PC-9 (cell line): ENCODE measurements at regions not wholly inside any gene's neighbourhood (a gene's known extent, or its start where the extent isn't known, plus 50 kb on each side); places are given as distances from the start of the nearest gene placed in this dataset.

Experiments used
- BruUV-seq: library from RNA; stranded (reverse); fragments of 400-500 nt; replicated peaks from 2 replicates; lab custom pipeline; 2021; lab: Mats Ljungman, UMichigan
- CTCF ChIA-PET: fragments of 300-600 bp; sonication (Branson Sonifier 250); formaldehyde crosslinking; loops from one replicate; lab custom pipeline; 2022; ENCODE audit warnings: antibody characterized with exemption; lab: Charles Lee
- POLR2A ChIA-PET: fragments of 300-600 bp; sonication (Branson Sonifier 250); formaldehyde crosslinking; loops from one replicate; lab custom pipeline; 2022; ENCODE audit warnings: antibody characterized with exemption; ENCODE audit not compliant: unreplicated experiment; lab: Charles Lee
- DNase-seq, 2 experiments: peaks; one replicate each; pipeline versions ENCODE4 v3.0.0 to v3.0.0-alpha.2; 2015 to 2022; ENCODE audit warnings: mixed read lengths in 1 of 2
- H2AFZ ChIP-seq: fragments of 200-600 bp; sonication (generic); 2 replicates; pipeline ENCODE4 v1.8.1; 2017; ENCODE audit warnings: antibody characterized with exemption
- H3F3A ChIP-seq: fragments of 200-600 bp; sonication (generic); 2 replicates; pipeline ENCODE4 v1.8.1; 2017; ENCODE audit warnings: antibody characterized with exemption, mild to moderate bottlenecking, low read depth; ENCODE audit not compliant: insufficient read depth
- H3K27ac ChIP-seq: fragments of 200-600 bp; sonication (generic); 2 replicates; pipeline ENCODE4 v1.6.1; 2016; ENCODE audit warnings: mixed run types
- H3K27me3 ChIP-seq: fragments of 200-600 bp; sonication (generic); 2 replicates; pipeline ENCODE4 v1.6.1; 2016; ENCODE audit warnings: low read depth, mixed run types; ENCODE audit not compliant: insufficient read depth
- H3K36me3 ChIP-seq: fragments of 200-600 bp; sonication (generic); 2 replicates; pipeline ENCODE4 v1.6.1; 2016; ENCODE audit warnings: low read depth, mixed run types
- H3K4me1 ChIP-seq: fragments of 200-600 bp; sonication (generic); replicated peaks from 2 replicates; pipeline ENCODE4 v1.6.1; 2016; ENCODE audit warnings: mixed run types; ENCODE audit not compliant: insufficient read depth
- H3K4me2 ChIP-seq: fragments of 200-600 bp; sonication (generic); 2 replicates; pipeline ENCODE4 v1.6.1; 2017; ENCODE audit warnings: mixed run types
- H3K4me3 ChIP-seq: fragments of 200-600 bp; sonication (generic); 2 replicates; pipeline ENCODE4 v1.6.1; 2016; ENCODE audit warnings: mixed run types
- H3K79me2 ChIP-seq: fragments of 200-600 bp; sonication (generic); 2 replicates; pipeline ENCODE4 v1.6.1; 2017; ENCODE audit warnings: low read depth, mixed run types
- H3K9me2 ChIP-seq: fragments of 200-600 bp; sonication (generic); 2 replicates; pipeline ENCODE4 v1.8.1; 2017; ENCODE audit warnings: mild to moderate bottlenecking; ENCODE audit not compliant: insufficient read depth
- H3K9me3 ChIP-seq: fragments of 200-600 bp; sonication (generic); 2 replicates; pipeline ENCODE4 v1.8.1; 2016; ENCODE audit warnings: low read depth; ENCODE audit not compliant: insufficient read depth
- H4K20me1 ChIP-seq: fragments of 200-600 bp; sonication (generic); 2 replicates; pipeline ENCODE4 v1.8.1; 2017; ENCODE audit not compliant: insufficient read depth
- CTCF ChIP-seq: fragments of 200-600 bp; sonication (generic); conservative IDR thresholded peaks from 2 replicates; pipeline ENCODE4 v1.6.1; 2017; ENCODE audit warnings: mixed run types, antibody characterized with exemption, mild to moderate bottlenecking, moderate library complexity
- EZH2 ChIP-seq: fragments of 200-600 bp; sonication (generic); IDR thresholded peaks from 2 replicates; pipeline ENCODE4 v1.8.0; 2017; ENCODE audit warnings: antibody characterized with exemption, low read depth
- intact Hi-C: fragments of 100-400 bp; cut with micrococcal nuclease; formaldehyde crosslinking; loops from one replicate; pipeline ENCODE4 v1.10.0; 2022; ENCODE audit not compliant: unreplicated experiment

GRCh38 chr11:106277484-106277883 is 200.0 kb downstream of the AASDHPPT start:
- no peaks in the 10 kb centered on the region for H3K36me3 ChIP-seq
- no peaks in the 10 kb centered on the region for H3F3A ChIP-seq
- TF ChIP-seq EZH2 (no peak), CTCF (no peak)
- no peak overlapping the region for H3K27ac ChIP-seq
- ChIA-PET CTCF (no interaction called here), POLR2A (interaction anchor here (0.6 kb wide), 1 partner anchor 579 kb away, joined by 4 read pairs; no protein-coding TSS in a partner anchor)
- no peaks in the 10 kb centered on the region for H4K20me1 ChIP-seq
- no peak overlapping the region for H3K4me3 ChIP-seq
- H3K27me3 ChIP-seq, result no peaks in the 10 kb centered on the region
- no peak overlapping the region for H3K4me2 ChIP-seq
- peaks cover 10% of the 10 kb centered on the region; the same call in 1 of the 2 replicates for H3K9me3 ChIP-seq
- no peaks in the 10 kb centered on the region for H3K9me2 ChIP-seq
- no peak overlapping the region for H2AFZ ChIP-seq
- H3K4me1 ChIP-seq, result peaks cover 26% of the 10 kb centered on the region
- intact Hi-C loops, result loop anchor here (10.0 kb wide), 1 partner anchor 697 kb away; no protein-coding TSS in a partner anchor
- no TSS peak for BruUV-seq
- H3K79me2 ChIP-seq, result no peaks in the 10 kb centered on the region
- DNase-seq, result no peak

GRCh38 chr11:106278391-106278790 is 200.9 kb downstream of the AASDHPPT start:
- Histone ChIP-seq H2AFZ (no peak overlapping the region), H4K20me1 (no peaks in the 10 kb centered on the region), H3K36me3 (no peaks in the 10 kb centered on the region), H3F3A (no peaks in the 10 kb centered on the region), H3K79me2 (no peaks in the 10 kb centered on the region), H3K9me2 (no peaks in the 10 kb centered on the region), H3K27ac (no peak overlapping the region), H3K9me3 (peaks cover 10% of the 10 kb centered on the region; the same call in 1 of the 2 replicates), H3K4me1 (peaks cover 26% of the 10 kb centered on the region), H3K4me2 (no peak overlapping the region), H3K27me3 (no peaks in the 10 kb centered on the region), H3K4me3 (no peak overlapping the region)
- TF ChIP-seq EZH2, result no peak
- CTCF ChIA-PET, result no interaction called here
- intact Hi-C loops, result loop anchor here (10.0 kb wide), 1 partner anchor 696 kb away; no protein-coding TSS in a partner anchor
- DNase-seq, result no peak
- POLR2A ChIA-PET, result no interaction called here
- no TSS peak for BruUV-seq

- ChIA-PET POLR2A (no interaction called here), CTCF (no interaction called here)
- Histone ChIP-seq H3F3A (no peaks in the 10 kb centered on the region), H3K4me1 (peaks cover 26% of the 10 kb centered on the region), H3K27ac (no peak overlapping the region), H3K27me3 (no peaks in the 10 kb centered on the region), H3K36me3 (no peaks in the 10 kb centered on the region), H3K79me2 (no peaks in the 10 kb centered on the region), H3K4me2 (no peak overlapping the region), H4K20me1 (no peaks in the 10 kb centered on the region), H2AFZ (no peak overlapping the region), H3K9me2 (no peaks in the 10 kb centered on the region), H3K9me3 (peaks cover 10% of the 10 kb centered on the region; the same call in 1 of the 2 replicates), H3K4me3 (no peak overlapping the region)
- TF ChIP-seq CTCF (no peak), EZH2 (no peak)
- no peak for DNase-seq
- intact Hi-C loops, result no loop called here
- BruUV-seq, result no TSS peak
These were observed 202.6 kb downstream of the AASDHPPT start for GRCh38 chr11:106280036-106280435.
